TTC549 (cell line): ENCODE measurements at regions not wholly inside any gene's neighbourhood (a gene's known extent, or its start where the extent isn't known, plus 50 kb on each side); places are given as distances from the start of the nearest gene placed in this dataset.

Experiments
- FAIRE-seq: peaks from 2 replicates; lab custom pipeline; 2012; peaks lifted over from hg19 to GRCh38; lab: Jason Lieb, UNC

DNA sequence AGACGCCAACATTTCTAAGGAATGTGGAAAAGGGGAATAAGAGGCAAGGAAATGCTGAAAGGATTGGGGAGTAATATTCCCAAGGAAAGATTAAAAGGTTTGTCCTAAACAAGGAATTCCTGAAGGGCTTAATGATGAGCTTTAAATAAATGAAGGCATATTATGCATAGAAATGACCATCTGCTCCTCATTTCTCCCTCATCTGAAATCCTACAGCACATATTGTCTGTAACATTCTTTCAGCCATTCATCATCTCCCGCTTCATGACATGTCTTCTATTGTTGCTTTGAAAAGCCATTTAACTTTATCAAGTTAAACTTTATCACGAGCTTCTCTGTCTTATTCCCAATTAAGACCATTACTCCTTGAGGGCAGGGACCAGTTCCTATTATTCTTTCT lies 608.7 kb upstream of the PLXNA2 start:
- no peak for FAIRE-seq

DNA sequence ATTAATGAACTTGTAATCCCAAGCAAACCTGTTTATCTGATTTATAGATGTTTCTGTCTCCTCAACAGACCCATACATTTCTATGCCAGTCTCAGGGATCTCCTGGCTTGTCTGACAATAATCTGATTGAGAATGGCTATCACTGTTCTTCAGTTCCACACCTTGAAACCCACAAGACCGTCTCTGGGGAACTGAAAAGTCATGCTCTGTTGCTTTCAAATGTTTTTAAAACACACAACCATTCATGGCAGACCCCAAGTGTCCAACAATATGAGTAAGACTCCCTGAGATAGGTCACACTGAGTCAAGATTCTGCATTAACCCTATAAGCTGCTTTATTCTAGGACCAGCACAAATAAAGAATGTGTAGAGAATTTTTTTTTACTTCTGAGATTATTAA lies 611.2 kb upstream of the PLXNA2 start:
- FAIRE-seq: no peak

GRCh38 chr1:208857465-208857864 lies 613.3 kb upstream of the PLXNA2 start:
- no peak for FAIRE-seq

GRCh38 chr1:208858738-208859137 lies 614.6 kb upstream of the PLXNA2 start:
- FAIRE-seq: no peak

DNA sequence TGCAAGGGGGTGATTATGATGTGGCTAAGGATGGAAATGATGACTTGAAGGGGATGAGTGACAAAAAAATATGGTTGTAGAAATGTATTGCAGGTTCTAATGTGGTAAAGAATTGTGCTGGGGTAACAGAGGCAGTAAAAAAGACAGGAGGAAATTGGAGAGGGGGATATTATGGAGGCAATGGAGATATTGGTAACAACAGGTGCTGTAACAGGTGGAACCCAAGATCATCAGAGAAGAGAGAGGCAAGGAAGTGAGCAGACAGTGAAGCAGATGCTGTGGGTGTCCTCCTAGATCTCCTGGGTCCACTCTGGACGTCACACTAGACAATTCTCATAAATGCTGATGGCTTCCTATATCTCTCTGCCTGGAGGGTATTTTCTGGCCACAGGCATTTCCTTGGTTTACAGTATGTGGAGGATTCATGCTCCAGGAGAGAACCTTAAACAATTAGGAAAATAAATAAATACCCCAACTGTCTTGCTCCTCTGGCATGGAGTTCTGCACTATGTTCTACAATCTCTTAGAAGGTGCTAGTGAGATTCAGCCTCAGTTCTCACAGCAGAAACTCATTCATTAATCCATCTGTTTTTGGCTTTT lies 620.3 kb upstream of the PLXNA2 start:
- FAIRE-seq: no peak

GRCh38 chr1:208866386-208866955 lies 622.3 kb upstream of the PLXNA2 start:
- FAIRE-seq: no peak

GRCh38 chr1:208868554-208868953 lies 624.4 kb upstream of the PLXNA2 start:
- no peak for FAIRE-seq

DNA sequence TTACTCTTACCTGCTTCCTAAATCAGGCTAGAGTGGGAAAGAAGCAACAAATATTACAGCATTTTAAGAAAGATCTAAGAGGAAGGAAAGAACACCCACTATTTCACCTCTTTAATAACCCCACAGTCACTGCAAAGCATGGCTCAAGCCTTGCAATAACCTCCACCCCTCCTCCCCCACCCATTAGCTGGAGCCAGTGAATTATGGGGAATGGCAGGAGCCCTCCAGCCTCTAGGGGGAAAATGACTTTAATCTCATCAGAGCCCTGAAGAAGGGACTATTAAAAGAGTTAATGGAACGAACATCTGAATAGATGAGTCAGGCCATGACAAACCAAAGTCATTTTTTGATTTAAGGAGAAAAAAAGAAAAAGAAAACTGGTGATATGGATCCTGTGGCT lies 630.7 kb upstream of the PLXNA2 start:
- FAIRE-seq: no peak

DNA sequence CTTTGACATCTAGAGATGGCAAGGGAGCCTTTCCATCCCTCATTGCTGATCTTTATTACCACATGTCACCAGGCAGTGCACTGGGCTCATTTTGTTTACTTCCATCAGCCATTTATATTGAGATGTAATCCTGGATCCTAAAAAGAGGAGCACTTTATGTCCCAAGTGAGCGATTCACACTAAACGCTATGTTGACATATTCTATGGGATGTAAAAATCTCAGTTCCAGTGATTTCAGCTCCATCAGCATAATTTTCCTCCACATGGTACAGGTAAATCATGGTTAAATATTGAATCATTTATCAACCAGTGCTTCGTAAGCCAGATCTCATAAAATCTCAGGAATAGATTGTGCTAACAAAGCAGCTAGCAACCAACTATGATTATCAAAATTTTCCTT lies 634.8 kb upstream of the PLXNA2 start:
- FAIRE-seq: no peak

- no peak for FAIRE-seq
Measured at GRCh38 chr1:208880433-208881100, 636.4 kb upstream of the PLXNA2 start.

- no peak for FAIRE-seq
Measured at GRCh38 chr1:208885060-208885459, 640.9 kb upstream of the PLXNA2 start.

DNA sequence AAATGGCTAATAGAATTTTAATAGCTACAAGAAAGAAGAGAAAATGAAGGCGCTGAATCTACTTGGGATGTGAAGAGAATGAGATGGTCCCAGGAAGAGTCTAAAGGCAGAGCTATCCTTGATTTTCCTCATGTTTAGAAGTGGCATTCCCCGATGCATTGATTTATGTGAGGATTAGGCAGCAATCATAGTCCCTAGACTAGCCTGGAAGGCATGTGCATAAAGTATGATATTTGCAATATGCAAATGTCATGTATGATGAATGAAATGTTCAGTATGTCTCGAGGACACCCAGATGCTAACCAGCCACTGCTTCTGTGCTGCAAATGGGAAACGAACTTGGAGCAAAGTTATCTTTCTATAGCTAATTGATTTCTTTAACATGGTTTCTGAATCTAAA lies 641.5 kb upstream of the PLXNA2 start:
- no peak for FAIRE-seq

DNA sequence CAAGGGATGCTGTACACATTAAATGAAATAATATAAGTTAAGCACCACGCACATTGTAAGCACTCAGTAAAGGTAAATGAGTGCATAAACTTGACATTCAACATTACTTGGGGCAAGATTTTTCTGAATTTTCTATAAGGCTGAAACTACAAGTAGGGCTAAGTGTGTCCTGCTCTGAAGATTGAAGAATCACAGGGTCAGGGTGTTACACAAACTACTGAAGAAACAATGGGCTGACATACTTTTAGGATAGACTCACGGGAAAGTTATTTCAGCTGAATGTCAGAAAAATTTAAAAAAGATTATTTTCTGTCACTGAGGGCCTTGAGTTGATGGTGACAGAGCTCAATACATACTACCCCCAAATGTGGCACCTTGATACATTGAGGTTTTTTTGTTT lies 644.2 kb upstream of the PLXNA2 start:
- no peak for FAIRE-seq

DNA sequence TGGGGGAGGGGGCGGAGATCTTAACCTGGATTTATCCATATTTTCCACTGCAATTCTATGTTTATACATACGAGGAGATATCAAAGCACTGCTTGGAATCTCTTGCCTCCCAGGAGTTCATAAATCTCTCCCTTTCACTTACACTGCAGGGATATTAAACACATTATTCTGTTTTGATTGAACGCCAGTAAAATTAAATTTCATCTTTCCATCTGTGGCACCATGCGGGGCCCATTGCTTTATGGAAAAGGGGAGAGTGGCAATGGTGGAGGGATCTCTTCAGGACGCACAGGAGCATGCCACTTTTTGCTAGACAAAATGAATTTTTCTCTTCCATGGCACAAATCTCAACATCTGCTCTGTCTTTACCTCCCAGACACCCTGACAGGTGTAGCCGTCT lies 648.0 kb upstream of the PLXNA2 start:
- no peak for FAIRE-seq

DNA sequence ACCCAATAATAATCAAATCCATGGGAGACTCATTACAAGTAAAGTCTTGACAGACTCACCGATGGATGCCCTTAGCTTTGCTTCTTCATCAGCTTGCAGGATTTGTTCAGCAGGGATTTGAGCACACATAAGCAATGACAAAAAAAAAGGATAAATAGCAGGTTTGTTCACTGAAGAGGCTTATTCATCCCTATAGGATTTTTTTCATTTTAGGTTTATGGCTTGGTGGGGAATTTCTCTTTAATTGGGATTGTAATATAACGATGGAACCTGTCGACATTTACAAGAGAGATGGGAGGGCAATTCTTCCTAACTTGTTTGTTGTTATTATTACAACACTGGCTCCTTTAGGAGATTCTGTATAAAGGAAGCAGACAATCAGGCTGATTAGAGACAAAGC lies 649.1 kb upstream of the PLXNA2 start:
- FAIRE-seq: no peak

GRCh38 chr1:208895181-208895580 lies 651.0 kb upstream of the PLXNA2 start:
- FAIRE-seq: no peak

- FAIRE-seq: no peak
Measured at GRCh38 chr1:208895820-208896219, 651.6 kb upstream of the PLXNA2 start.

- no peak for FAIRE-seq
Measured at GRCh38 chr1:208896768-208897167, 652.6 kb upstream of the PLXNA2 start.

DNA sequence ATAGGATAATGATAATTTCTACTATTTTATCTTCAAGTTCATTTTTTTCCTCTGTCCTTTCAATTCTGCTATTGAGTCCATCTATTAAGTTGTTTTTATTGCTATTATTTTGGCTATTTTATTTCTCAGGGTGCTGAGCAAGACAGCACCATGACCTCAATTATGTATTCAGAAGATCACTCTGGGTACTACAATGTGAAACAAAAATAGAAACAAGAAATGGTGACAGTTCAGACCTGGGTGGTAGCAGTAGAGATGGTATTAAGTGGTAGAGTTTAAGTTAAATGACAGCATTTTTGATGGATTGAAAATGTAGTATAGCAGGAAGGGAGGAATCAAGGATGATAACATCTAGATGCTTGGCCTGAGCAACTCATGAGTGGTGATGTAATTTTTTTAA lies 655.3 kb upstream of the PLXNA2 start:
- no peak for FAIRE-seq

GRCh38 chr1:208903251-208903905 lies 659.2 kb upstream of the PLXNA2 start:
- FAIRE-seq: no peak

GRCh38 chr1:208907790-208908189 lies 663.6 kb upstream of the PLXNA2 start:
- FAIRE-seq: no peak

DNA sequence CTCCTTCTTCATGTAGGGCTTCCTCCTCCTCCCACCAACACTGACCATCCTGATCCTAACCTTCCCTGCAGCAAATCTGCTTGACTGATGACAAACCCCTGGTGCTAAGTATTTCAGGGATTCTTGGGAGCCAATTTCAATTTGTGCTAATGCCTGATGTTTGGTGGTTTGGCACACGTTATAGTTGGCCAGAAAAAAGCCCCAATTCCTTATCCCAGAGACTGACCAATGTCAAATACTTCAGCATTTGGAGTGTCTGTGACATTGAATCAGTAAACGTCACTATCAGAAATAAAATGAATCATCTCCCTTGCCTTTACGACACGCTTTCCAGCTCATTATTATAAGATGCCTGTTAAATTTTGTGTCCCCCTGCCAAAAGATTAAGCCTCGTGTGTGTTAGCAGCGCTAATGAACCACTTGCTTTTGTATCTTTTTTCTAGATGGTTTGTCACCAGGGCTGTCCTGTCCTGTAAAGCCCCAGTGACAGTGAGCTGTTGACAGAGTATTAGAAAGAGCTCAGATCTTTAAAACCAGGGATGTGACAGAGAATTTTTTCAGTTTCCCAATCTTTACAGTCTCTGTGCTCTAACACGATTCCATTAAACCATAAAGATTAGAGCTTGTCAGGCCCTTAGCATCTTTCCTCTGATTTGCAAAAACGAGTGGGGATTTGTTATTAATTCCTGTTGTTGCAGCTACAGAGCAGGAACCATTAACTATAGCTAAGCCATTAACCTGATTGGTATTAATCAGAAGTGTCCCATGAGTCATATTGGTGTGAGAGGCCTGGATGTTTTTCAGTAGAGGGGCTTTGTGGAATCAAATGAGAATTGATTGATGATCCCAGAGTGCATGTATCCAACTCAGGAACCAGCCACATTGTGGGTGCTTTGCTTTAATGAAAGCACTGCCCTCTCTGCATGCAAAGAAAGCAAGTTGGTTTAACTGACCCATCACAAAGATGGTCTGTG lies 665.1 kb upstream of the PLXNA2 start:
- no peak for FAIRE-seq
